GM12891 (cell line): ENCODE measurements at regions not wholly inside any gene's neighbourhood (a gene's known extent, or its start where the extent isn't known, plus 50 kb on each side); places are given as distances from the start of the nearest gene placed in this dataset.

Source experiments
- PAX5 ChIP-seq: IDR thresholded peaks from 2 replicates; pipeline ENCODE4 v1.6.1; 2011; ENCODE audit warnings: low read length, moderate library complexity, mild to moderate bottlenecking; ENCODE audit not compliant: insufficient read depth, severe bottlenecking
- POLR2A ChIP-seq: IDR thresholded peaks from 2 replicates; pipeline ENCODE4 v1.6.1; 2011; ENCODE audit warnings: low read depth, low read length, control low read depth
- POLR2AphosphoS5 ChIP-seq: IDR thresholded peaks from 2 replicates; pipeline ENCODE4 v1.6.1; 2011; ENCODE audit warnings: low read depth, low read length, control low read depth

- TF ChIP-seq POLR2AphosphoS5 (no peak), POLR2A (no peak), PAX5 (no peak)
Observed at GRCh38 chr5:28703651-28704260, 1665.4 kb upstream of the CDH9 start.
